HFFc6 (cell line): ENCODE measurements at regions not wholly inside any gene's neighbourhood (a gene's known extent, or its start where the extent isn't known, plus 50 kb on each side); places are given as distances from the start of the nearest gene placed in this dataset.

Experiments
- DNase-seq: peaks from one replicate; pipeline ENCODE4 v3.0.0-alpha.2; 2018
- H3K27ac Mint-ChIP-seq: 2 replicates; pipeline ENCODE4 v1.8.0; 2020; ENCODE audit warnings: mild to moderate bottlenecking, mixed read lengths
- H3K27me3 Mint-ChIP-seq: 2 replicates; pipeline ENCODE4 v1.8.0; 2021; ENCODE audit warnings: mild to moderate bottlenecking, moderate library complexity, mixed read lengths; ENCODE audit not compliant: insufficient read depth
- H3K36me3 Mint-ChIP-seq: 2 replicates; pipeline ENCODE4 v1.8.0; 2021; ENCODE audit warnings: low read depth, mixed read lengths
- H3K4me1 Mint-ChIP-seq: 2 replicates; pipeline ENCODE4 v1.8.0; 2020; ENCODE audit warnings: low read depth, mixed read lengths
- H3K4me3 Mint-ChIP-seq: 2 replicates; pipeline ENCODE4 v1.8.0; 2020; ENCODE audit warnings: mild to moderate bottlenecking, moderate library complexity, mixed read lengths
- H3K9me3 Mint-ChIP-seq: 2 replicates; pipeline ENCODE4 v1.8.0; 2020; ENCODE audit warnings: mild to moderate bottlenecking, mixed read lengths
- CTCF ChIP-seq: fragments of 200-600 bp; sonication (generic); IDR thresholded peaks from 2 replicates; pipeline ENCODE4 v1.5.0; 2021; ENCODE audit warnings: antibody characterized with exemption, mild to moderate bottlenecking

- no peak for DNase-seq
- Mint-ChIP-seq H3K36me3 (no peaks in the 10 kb centered on the region), H3K27ac (no peak overlapping the region), H3K4me3 (no peak overlapping the region), H3K27me3 (no peaks in the 10 kb centered on the region), H3K4me1 (peaks cover 12% of the 10 kb centered on the region), H3K9me3 (no peaks in the 10 kb centered on the region)
- no peak for TF ChIP-seq CTCF
Observed at GRCh38 chr3:178297740-178298139, 238.5 kb upstream of the KCNMB2 start.

GRCh38 chr3:178300441-178300959 is 235.7 kb upstream of the KCNMB2 start:
- Mint-ChIP-seq H3K27ac (no peak overlapping the region), H3K9me3 (no peaks in the 10 kb centered on the region), H3K27me3 (no peaks in the 10 kb centered on the region), H3K36me3 (no peaks in the 10 kb centered on the region), H3K4me1 (peaks cover 18% of the 10 kb centered on the region), H3K4me3 (no peak overlapping the region)
- TF ChIP-seq CTCF: no peak
- no peak for DNase-seq

- DNase-seq: no peak
- Mint-ChIP-seq H3K36me3 (no peaks in the 10 kb centered on the region), H3K4me3 (no peak overlapping the region)
Observed at GRCh38 chr3:178302966-178303930, 233.0 kb upstream of the KCNMB2 start.

GRCh38 chr3:178304758-178305467 is 231.3 kb upstream of the KCNMB2 start:
- Mint-ChIP-seq H3K27ac (no peak overlapping the region), H3K27me3 (no peaks in the 10 kb centered on the region), H3K4me1 (peaks cover 15% of the 10 kb centered on the region), H3K9me3 (no peaks in the 10 kb centered on the region), H3K36me3 (no peaks in the 10 kb centered on the region), H3K4me3 (no peak overlapping the region)
- no peak for TF ChIP-seq CTCF
- peak; percentile 67 for DNase-seq

More at GRCh38 chr3:178302966-178303930, 233.0 kb upstream of the KCNMB2 start:
- Mint-ChIP-seq H3K27me3 (no peaks in the 10 kb centered on the region), H3K27ac (no peak overlapping the region), H3K4me1 (peaks cover 11% of the 10 kb centered on the region), H3K9me3 (no peaks in the 10 kb centered on the region)
- TF ChIP-seq CTCF: no peak

- Mint-ChIP-seq H3K36me3 (no peaks in the 10 kb centered on the region), H3K4me3 (no peak overlapping the region), H3K27ac (no peak overlapping the region), H3K9me3 (no peaks in the 10 kb centered on the region), H3K4me1 (peaks cover 18% of the 10 kb centered on the region), H3K27me3 (no peaks in the 10 kb centered on the region)
- no peak for TF ChIP-seq CTCF
- no peak for DNase-seq
Observed at GRCh38 chr3:178306432-178307115, 229.7 kb upstream of the KCNMB2 start.
